Muscle of arm (tissue), 1 donor: ENCODE measurements at regions not wholly inside any gene's neighbourhood (a gene's known extent, or its start where the extent isn't known, plus 50 kb on each side); places are given as distances from the start of the nearest gene placed in this dataset.

ENCODE experiments used
- DNase-seq: peaks from one replicate; pipeline ENCODE4 v3.0.0-alpha.2; 2013

DNA sequence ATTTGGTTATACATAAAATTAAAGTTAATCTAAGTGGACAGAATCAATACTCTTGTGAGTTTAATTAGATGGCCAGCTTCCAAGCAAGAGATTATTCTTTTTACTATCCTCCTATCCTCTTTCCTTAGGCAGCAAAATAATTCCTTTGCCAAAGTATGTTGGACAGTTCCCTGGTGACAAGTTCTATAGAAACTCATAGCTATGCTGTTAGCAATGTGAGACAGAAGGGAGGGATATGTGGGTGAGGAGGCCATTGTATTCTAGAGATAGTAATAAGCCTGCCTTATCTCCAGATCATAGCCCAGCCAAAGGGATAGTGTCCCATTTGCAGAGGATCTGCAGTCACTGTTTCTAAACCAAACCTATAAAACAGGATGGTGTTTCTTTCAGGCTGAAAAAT lies 181.6 kb upstream of the HDAC9 start:
- DNase-seq = no peak

DNA sequence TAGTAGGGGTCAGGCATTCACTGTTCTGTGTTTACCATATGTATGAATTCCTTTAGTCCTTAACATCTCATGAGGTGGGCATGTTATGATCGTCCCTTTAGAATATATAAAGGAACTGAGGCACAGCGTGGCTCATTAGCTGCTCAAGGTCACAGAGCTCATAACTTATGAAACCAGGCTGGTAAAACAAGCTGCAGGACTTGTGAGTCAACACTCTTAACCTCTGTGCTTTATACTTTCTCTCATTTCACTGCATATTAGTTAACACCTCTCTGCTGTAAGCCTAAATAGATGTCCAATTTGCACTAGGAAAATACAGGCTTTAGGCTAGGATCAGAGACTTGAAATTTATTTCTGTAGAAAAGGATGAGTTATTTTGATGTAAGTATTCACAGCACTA lies 180.3 kb upstream of the HDAC9 start:
- DNase-seq = no peak

DNA sequence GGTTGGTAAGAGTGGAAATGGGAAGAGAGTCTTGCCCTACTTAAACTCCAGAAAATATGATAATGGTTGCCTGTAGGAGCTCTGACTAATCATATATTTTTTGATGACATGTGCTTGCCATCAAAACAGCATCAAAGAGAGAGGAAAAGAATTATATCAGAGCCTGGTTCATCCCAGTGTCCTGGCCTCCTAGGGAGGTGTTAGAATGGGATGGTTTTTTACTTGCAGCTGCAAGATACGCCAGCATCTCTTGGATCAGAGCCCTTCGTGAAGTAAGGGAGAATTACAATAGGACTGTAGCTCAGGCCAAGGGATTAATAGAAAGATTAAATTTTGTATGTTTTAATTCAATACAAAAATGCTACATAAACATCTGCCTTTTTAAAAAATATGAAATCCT lies 177.6 kb upstream of the HDAC9 start:
- DNase-seq = no peak

DNA sequence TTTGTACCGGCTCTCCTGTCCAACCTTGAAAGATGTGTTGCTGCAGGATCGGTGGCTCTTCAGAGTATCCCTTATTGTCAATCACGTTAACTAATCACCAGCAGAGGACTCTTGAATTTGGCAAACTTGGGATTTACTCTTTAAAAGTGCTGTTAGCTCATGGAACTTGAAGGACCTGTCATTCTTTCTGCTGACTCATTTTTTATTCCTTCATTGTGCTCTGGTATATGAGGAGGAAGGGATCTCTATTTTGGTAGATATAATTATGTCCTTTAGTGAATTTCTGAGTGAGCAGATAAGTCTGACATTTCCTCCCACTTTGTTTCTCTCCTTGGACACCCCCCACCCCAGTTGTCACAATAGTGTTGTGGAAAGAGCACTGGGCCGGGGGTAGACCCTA lies 175.1 kb upstream of the HDAC9 start:
- DNase-seq = no peak

DNA sequence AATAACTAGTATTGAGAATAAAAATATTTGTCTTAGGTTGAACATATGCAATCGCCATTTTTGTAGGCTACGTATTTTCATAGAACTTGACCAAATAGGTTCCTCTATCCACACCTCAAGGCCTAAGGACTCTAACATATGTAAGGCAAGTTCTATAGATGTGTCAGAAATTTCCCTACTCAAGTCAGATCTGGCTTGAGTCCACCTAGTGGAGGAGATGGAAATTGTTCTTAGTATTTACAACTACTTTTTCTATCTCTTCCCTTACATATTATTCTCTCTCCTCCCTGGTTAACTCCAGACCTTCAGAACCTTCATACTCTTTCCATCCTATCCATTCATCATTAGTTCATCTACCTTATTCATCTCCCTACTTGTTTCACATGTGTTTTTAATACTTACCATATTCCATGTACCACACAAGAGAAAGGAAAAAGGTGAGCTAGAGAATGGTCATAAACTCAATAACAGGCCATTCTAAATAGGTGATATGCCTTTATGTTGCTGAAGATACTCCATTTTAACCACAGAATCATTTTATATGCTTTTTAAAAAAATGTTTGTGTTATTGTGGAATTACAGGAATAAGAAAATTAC lies 174.5 kb upstream of the HDAC9 start:
- no peak for DNase-seq

DNA sequence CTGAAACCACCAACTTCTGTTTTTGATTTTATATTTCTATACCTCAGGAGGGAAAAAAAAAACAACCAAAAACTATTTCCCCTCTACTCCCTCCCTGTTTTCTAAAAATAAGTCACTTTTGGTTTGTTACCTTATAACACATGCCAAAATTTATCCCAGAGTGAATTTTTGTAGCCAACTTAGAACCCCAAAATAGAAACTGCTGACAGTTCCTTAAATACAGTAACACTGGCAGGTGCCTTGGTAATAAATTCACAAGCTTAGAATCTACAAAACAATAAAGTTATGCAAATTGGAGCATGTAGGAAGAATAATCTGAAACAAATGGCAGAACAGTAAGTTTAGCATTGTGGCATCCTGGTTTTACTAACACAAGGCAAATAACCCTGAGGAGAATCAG lies 165.0 kb upstream of the HDAC9 start:
- DNase-seq = no peak

DNA sequence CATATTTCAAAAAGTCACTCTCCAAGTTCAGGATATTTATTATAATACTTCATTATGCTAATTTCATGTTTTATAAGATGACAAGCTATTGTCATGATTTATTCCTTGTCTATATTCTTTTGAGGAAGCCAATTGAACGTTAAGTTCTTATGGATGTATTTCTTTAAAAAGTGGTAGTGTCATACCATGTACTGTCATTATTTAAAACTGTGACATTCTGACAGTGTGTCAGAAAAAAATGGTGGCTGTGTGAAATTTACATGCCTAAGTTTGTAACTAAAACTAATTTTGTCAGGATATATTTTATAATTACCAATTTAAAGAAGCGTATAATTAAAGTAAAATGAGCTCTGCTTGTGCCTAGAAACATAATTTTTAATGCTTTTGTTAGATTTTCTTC lies 158.9 kb upstream of the HDAC9 start:
- DNase-seq = no peak

DNA sequence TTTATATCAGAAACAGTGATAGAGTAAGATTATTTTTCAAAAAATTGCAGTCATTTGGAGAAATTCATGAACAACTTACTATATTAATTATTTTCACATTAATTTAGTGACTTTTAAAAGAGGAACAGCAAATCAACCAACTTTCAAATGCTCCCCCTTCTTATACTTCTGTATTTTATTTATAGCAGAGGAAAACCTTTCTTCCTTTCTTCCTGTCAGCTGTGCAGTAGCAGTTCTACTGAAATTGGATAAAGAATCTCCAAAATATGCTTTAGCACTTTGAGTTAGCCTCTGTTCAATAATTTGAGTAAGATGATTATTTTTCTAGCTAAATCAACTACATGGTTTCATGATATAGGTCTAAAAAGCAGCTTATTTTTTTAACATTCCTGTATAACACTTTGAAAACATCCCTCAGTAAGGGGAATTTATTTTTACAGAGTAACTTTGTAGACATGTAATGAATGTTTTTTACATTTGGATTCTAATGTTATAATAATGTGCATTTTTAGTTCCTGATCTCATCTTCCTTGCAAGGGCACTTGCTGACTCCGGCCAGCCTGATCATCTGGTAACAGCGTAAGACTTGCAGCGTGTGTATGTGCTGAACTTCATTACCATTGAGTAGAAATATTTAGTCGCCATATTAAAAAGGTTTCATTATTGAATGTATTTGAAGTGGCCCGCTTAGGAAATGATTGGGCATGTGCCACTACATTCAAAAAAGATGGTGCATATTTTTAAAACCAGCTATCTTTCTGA lies 158.3 kb upstream of the HDAC9 start:
- DNase-seq = no peak

DNA sequence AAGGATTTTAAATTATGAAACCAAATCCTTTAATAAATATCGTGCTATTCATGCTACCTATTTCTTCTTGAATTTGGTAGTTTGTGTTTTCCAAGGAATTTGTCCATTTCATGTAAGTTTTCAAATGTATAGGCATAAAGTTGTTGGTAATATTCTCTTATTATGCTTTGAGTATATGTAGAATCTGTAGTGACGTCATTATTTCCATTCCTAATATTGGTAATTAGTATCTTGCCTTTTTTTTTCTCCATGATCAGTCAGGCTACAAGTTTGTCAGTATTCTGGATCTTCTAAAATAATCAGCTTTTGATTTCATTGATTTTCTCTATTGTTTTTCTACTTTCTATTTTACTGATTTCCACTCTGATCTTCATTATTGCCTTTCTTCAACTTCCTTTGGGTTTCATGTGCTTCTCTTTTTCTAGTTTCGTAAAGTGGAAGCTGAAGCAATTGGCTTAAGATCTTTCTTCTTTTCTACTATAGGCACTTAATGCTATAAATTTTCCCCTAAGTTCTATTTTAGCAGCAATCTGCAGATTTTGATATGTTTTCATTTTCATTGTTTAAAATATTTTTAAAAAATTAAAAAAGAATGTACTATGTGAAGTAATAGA lies 156.5 kb upstream of the HDAC9 start:
- DNase-seq = no peak

DNA sequence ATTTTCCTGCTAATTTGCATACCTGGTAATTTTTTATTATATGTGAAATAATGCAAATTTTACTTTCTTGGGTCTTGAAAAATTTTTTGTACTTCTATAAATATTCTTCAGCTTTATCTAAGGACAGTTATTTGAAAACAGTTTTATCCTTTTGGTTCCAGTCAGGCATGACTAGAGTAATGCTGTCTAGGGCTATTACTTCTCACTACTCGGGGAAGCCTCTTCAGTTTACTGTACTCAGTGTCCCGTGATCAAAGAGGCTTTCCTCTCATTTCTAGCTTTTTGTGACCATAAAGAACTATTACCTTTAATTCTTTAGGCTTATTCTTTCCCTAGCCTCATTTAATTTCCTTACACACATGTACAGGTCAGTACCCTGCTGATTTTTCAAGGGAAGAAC lies 153.8 kb upstream of the HDAC9 start:
- no peak for DNase-seq

DNA sequence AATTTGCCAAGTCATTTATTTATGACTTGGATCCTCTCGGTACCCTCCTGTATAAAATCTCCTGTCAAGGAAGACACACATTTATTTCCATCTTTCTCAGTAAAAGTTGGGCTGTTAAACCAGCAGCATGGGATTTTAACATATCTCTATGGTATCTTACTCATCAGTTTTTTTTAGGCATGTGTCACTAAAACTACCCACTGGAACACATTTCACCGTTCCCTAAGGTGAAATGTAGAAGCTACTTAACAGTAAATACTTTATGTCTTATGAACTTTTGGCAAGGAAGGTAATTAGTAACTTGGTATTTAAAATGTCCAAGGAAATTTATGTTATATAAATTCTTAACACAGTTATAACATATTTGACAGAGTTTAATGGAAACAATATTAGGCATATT lies 152.5 kb upstream of the HDAC9 start:
- DNase-seq = no peak

DNA sequence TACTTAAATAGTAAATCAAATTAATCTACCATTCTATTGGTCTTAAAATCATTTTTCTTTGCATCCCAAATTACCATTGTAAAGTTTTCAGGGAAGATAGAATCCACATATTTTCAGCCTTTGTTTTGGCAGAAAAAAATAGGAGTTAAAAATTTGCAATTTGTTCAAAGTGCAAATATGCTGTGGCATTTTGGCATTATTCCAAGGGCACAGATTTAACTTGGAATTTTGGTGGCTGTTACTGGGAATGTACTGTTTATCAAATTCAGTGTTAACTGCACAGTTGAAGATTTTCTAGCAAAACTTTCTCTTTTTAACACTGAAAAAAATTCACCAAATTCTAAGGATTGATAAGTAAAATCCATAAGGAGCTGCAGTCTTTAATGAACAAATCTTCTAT lies 151.0 kb upstream of the HDAC9 start:
- no peak for DNase-seq

DNA sequence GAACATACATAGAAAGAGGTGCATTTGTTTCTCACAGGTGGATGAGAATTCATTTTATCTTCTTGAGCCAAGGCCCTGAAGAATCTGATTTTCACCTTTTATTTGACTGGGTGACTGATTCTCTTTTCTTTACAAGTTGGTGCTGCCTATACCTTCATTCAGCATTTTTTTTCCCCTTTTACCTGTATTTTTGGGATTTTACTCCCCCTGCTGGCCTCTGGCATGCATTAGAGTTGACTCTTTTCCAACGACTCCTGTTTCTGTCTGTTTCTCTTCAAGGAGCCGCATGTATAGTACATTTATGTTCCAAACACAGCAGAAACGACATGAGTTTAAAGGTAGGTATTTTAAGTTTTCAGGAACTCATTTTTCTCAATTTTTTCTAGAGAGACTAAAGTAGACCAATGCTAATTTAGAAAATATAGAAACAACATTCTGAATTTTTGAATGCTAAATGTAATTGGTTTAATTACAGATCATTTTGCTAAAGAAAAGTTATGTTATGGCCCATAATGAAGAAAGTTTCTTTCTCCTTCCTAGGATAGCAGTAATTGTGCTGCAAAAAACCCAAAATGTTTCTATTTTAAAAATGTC lies 149.8 kb upstream of the HDAC9 start:
- peak; percentile 65 for DNase-seq

DNA sequence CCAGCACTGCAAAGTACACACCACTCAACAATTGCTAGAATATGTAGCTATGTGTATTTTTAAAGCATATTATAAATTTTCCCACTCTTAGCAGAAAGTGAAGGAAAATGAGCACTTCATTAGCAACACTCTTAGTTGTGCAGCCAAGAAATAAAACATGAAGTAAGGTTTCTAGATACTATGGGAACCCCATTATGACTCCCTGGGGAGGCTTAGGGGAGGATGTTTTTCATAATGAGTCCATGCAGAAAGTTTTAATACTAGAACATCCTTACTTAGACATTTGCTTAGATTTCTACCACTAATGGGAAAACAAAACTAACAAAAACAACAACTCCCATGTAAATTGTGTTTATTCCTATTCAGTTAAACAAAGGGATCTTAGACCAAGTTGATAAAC lies 148.4 kb upstream of the HDAC9 start:
- no peak for DNase-seq

DNA sequence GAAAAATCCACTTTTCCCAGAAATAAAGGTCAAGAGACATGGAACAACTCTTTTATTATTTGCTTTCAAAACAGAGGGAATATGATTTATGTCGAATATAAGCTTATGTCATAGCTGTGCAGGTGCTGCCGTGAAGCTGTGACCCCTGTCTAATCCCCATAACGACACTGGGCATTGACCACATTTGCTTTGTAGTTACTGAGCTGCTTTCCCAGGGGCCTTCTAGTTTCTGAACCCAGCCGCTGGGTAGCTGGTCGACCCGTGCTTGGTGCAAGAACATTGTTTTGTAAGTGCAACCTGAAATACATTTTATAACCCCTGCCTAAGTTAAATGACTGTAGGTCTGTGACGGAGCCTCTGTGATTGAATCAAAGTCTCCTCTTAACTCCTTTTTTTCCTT lies 144.9 kb upstream of the HDAC9 start:
- no peak for DNase-seq

DNA sequence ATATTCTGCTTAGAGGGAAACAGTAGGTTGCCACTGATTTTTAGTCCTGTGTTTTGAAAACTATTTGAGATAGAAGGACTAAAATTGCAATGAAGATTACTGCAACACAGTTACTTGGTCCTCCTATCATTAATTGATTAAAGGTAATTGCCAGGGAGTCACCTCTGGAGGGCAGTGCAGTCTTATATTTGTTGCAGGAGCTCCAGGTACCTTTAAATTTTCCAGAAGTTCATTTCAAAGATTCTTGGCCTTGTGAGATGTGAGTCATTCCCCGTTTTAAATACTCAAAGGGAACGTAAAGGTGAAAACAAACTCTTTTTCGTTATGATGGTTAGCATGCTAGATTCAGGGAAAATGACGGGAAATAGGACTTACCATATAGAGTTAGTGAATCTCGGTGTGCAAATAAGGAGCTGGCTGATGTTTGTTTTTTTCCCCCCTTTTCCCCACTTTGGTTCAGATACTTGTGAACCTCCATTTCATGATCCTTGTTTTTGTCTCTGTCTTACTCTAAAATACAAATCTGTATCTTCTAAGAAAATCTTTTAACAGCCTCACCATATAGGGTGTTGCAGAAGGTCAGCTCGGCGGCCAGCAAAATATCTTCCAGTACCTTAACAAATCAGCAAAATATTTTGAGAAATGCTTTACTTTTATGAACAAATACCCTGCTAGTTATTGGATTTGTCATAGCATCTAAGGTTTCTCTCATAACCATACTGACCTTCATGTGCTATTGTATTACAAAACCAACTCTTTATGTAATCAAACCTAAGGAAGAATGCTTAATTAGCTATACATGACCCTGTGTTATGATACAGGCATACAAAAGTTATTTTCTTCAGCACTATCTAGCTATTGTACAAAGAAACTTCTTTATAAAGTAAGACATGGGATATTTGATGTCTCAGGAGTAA lies 143.0 kb upstream of the HDAC9 start:
- DNase-seq = peak; percentile 51

DNA sequence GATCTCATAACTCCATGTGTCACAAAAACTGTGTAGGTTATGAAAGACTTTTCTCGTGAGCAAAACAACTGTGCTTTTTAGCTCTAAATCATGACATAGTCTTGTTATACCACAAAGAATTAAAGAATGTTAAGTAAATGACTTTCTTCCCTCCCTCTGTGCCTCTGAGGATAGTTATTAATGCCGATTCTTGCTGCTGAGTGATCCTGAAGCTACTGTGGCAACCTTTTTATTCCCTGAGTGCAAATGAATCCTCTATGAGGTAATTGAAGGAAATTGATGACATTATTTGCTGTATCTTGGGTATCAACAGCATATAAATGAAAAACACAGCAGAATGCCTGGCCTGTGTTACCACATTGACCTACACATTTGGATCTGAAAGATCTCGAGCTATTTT lies 142.2 kb upstream of the HDAC9 start:
- no peak for DNase-seq

DNA sequence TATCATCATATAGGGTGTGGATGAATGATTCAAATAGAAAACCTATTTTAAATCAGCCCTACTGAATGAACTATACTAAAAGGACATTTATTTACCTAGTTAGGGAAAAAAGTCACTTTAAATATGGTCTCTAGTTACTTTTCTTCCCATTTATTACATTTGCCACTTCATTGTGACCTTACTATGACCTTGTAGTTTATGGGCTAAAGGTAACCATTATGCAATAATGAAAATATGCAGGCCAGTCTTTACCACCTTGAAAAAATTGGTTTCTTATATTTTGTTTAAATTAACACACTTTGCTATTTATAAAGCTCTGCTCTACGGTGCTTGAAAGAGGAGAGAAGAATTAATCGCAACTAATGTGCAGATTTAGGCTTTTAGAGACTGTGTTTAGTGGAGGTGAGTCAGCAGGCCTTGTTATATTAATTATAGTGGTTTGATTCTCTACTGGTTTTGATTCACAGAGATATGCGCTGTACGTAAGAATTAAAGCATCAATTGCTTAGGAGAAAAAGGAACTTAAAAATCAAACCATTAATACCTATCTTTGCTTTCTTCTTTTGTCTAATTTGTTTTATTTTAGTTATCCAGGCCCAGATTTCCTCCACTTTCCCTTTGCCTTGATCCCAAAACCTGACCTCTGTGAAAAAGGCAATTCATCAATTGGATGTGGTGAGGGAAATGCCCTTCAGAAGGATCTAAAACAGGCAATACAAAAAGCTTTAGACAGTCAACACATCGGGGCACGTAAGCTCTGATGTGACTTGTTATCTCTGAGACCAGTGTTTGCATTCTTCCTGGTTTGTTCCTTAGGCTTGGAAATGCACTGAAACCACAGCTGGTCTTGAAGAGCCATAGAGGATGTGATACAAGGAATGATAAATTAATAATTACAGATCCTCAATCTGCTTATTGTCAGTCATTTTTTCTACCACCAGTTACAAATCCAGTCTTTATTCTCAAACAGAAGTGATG lies 141.2 kb upstream of the HDAC9 start:
- no peak for DNase-seq

DNA sequence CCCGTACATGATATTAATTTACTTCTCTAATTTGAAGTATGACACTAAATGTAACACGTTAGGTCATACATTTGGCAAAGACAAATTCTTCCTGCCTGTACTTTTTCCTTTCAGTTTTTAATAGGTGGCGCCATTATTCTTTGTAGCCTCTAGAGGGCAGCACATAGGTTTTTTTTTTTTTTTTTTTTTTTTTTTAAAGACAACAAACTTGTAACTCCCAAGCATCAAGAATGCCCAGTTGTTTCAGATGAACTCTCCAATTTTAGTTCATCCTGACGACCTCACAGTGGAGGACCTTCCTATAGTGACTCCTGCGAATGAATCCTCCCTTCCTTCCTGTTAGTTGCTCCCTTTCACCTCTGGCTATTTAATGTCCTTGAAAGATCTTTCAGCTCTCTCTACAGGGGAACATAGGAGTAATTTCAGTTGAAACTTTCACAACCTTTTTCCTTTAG lies 139.3 kb upstream of the HDAC9 start:
- peak; percentile 23 for DNase-seq

DNA sequence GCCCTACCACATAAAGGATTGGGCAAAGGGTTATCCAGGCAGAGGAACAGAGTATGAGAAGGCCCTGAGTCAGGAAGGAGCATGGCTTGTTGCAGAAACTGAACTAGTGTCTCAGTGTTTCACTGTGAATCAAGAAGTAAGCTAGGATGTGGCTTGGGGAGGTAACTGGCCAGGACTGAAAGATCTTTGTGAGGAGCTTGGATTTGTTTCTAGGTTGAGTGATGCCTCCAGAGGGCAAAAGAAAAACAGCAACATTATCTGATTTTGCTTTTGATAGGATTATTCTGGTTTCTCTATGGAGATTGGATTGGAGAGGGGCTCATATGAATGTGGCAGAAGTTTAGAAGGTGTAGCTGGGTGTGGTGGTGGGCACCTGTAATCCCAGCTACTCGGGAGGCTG lies 137.9 kb upstream of the HDAC9 start:
- DNase-seq = no peak

DNA sequence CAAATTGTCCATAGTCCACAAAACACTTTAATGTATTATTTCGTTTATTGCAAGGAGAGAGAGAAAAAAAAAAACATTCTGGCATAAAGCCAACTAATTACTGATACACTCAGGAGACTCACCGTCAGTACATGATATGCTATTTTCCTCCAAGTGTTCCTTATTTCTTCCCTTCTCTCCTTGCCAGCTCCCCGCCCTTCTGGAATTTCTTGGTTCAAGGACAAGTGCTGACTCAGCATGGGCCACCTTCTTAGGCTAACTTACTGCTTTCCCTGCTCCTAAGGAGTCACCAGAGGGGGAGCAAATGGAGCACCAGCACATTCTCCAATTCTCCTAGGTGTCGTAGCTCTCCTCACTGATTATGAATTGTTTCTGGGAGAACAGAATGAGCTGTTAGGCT lies 133.8 kb upstream of the HDAC9 start:
- DNase-seq = peak; percentile 79
